LNCaP clone FGC (cell line): ENCODE measurements at regions not wholly inside any gene's neighbourhood (a gene's known extent, or its start where the extent isn't known, plus 50 kb on each side); places are given as distances from the start of the nearest gene placed in this dataset.

ENCODE experiments used
- DNase-seq: peaks from one replicate; pipeline ENCODE4 v3.0.0-alpha.2; 2011; ENCODE audit warnings: low read depth
- H3K4me3 ChIP-seq: 2 replicates; pipeline ENCODE4 v1.5.1; 2011; ENCODE audit warnings: mild to moderate bottlenecking, low read depth, low read length, control low read depth
- TF ChIP-seq, protein P1 (sequence below): IDR thresholded peaks from 2 replicates; pipeline ENCODE4 v1.5.1; 2012; ENCODE audit warnings: mild to moderate bottlenecking; ENCODE audit not compliant: control insufficient read depth, insufficient read depth; ENCODE audit errors: extremely low read depth

DNA sequence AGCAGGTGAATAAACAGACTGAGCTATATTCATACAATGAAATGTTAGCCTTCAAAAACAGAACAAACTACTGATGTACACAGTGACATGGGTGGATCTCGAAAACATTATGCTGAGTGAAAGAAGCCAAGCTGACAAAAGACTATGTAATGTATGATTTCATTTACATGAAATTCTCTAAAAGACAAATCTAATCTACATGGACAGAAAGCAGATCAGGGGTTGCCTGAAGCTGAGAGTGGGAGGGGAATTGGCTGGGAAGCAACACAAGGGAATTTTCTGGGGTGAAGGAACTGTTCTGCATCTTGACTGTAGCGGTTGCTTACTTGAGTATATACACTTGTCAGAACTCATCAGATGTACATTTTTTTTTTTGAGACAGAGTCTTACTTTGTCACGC, 121.7 kb upstream of the SVIL start:
- DNase-seq: no peak
- TF ChIP-seq, protein P1, sequence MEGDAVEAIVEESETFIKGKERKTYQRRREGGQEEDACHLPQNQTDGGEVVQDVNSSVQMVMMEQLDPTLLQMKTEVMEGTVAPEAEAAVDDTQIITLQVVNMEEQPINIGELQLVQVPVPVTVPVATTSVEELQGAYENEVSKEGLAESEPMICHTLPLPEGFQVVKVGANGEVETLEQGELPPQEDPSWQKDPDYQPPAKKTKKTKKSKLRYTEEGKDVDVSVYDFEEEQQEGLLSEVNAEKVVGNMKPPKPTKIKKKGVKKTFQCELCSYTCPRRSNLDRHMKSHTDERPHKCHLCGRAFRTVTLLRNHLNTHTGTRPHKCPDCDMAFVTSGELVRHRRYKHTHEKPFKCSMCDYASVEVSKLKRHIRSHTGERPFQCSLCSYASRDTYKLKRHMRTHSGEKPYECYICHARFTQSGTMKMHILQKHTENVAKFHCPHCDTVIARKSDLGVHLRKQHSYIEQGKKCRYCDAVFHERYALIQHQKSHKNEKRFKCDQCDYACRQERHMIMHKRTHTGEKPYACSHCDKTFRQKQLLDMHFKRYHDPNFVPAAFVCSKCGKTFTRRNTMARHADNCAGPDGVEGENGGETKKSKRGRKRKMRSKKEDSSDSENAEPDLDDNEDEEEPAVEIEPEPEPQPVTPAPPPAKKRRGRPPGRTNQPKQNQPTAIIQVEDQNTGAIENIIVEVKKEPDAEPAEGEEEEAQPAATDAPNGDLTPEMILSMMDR: no peak
- no peak overlapping the region for H3K4me3 ChIP-seq

DNA sequence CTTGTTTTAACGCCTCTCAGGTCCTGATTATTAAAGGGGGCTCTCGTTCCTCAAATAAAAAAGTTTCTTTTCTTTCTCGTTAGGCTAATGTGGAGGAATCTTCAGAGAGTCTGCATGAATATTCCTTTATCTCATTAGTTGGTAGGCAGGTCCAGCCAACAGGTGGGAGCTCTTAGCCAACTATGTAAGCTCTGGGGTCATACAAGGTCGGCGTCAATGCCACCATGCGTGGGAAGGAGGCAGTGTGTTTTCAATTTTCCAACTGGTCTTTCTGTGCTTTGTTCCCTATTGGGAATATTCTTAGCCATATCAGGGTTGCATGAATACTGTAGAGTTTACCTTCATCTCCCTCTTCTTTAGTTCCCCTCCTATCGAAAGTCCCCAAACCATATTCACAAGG, 118.5 kb upstream of the SVIL start:
- DNase-seq: no peak

DNA sequence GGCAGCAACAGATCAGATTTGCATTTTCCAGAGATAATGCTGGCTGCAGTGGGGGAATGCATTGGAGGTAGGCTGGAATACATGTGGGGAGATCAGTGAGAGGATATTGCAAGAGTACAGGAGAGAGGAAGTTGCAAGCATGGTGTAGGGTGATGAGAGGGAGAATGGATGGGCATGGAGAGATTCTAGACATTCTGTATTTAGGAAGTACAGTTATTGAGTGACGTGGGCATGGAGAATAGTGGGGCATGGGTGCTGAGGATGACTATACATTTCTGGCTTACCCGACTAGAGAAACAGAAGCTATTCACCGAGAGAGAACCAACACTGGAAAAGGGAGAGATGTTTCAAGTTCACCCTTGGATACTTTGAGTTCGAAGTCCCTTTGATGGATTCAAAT, 116.9 kb upstream of the SVIL start:
- DNase-seq: no peak
- no peak overlapping the region for H3K4me3 ChIP-seq
- TF ChIP-seq, protein P1: no peak

More for the DNA sequence above, 118.5 kb upstream of the SVIL start:
- H3K4me3 ChIP-seq: no peak overlapping the region
- TF ChIP-seq, protein P1: no peak

DNA sequence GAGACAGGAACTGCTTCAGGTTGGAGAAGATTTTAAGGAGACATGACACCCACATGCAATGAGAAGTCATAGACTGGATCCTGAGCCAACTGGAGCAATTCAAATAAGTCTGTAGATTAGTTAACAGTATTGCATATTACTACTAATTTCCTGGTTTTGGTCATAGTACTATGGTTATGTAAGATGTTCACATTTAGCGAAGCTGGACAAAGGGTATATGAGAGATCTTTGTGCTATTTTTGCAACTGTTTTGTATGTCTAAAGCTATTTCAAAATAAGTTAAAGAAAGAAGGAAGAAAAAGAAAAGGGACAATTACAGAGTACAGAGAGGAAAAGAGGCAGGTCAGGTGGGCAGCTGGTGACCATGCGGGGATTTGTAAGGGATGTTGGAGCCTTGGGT, 116.5 kb upstream of the SVIL start:
- H3K4me3 ChIP-seq: no peak overlapping the region
- DNase-seq: no peak
- TF ChIP-seq, protein P1: no peak

DNA sequence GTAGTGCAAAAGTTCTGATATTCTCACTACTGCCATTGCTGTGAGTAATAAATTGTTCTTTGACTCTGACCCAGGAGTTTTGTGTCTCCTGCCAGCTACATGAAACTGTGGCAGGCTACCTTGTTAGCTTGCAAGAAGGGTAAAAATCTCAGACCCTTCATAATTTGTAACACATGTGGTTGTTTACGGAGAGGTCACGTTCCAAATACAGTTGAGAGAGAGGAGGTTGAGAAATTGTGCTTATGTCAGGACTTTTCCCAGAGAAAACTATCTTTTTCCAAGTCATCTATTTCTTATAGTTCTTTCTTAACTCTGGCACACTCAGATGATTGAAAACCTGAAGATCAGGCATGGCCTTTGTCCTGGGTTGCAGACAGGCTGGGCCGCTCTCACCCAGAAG, 114.4 kb upstream of the SVIL start:
- DNase-seq: no peak
- H3K4me3 ChIP-seq: no peak overlapping the region
- TF ChIP-seq, protein P1: no peak

DNA sequence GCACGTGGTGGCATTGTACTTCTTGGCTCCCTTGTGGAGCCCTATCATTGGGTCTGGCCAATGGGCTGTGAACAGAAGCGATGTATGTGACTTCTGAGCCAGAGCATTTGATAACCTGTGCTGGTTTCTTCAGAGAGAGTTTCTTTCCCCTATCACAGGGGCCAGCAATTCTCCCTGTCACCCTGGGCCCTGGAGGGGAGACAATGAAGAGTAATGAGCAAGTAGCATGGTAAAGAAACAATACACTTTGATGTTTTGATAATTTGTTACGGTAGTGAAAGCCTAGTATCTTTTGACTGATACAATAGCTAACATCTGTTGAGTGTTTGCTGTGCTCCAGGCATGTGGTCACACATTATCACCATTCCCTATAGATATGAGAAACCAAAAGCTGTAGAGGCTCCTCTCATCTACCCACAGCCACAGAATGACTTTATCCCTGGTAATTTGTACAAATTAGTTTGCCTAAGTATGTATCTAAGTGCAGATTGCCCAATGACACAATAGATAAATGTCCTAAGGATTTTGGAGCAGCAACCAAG, 113.4 kb upstream of the SVIL start:
- TF ChIP-seq, protein P1: no peak
- H3K4me3 ChIP-seq: no peak overlapping the region
- DNase-seq: no peak

DNA sequence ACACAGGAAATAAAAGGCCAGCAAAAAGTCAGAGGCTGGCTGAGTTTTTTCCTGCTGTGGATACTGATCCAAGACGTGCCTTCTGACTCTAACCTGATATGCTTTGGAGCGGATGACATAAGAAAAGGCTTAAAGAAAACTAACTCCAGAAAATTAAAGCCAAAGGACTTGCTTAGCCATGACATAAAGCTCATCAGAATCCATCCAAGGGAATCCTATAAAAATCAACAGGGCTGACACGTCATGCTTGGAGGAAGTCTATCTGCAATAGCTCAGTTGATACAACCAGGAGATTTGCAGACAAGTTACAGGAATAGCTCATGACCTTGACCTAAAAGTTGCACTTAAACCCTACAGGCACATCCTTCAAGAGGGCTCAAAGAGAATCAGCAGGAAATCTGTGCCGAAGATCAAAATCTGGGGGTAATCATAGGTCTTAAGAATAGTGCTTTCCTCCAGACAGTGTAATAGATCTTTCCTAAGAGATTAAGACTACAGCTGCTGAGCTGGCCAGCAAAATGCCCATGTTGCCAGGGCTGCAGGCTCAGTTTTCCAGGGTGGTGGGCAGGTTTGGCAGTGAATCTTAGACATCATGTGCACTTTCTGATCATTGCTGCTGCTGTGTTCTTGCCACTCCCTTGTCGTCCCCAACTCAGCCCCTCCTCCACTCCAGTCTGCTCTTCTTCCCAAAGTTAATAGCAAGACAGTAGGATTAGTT, 111.5 kb upstream of the SVIL start:
- H3K4me3 ChIP-seq: no peak overlapping the region
- no peak for DNase-seq
- TF ChIP-seq, protein P1: no peak
